ENCODE measurements at regions not wholly inside any gene's neighbourhood (a gene's known extent, or its start where the extent isn't known, plus 50 kb on each side); places are given as distances from the start of the nearest gene placed in this dataset.
"Not testable (repeated sequence)": the region's sequence is repeated elsewhere in the genome, so short reads cannot be mapped to it uniquely, and the experiment has no call there.

GRCh38 chr13:30520571-30520970 is 54.8 kb upstream of the HMGB1 start:
- DNase-seq (ENCODE audit: low spot score) = no peak

- no peak for DNase-seq (ENCODE audit: low spot score)
Measured at GRCh38 chr13:30523211-30523610, 57.5 kb upstream of the HMGB1 start.

GRCh38 chr13:30523817-30524216 is 58.1 kb upstream of the HMGB1 start:
- DNase-seq (ENCODE audit: low spot score) = not testable (repeated sequence)

GRCh38 chr13:30525212-30525611 is 59.5 kb upstream of the HMGB1 start:
- DNase-seq (ENCODE audit: low spot score) = peak; percentile 8

GRCh38 chr13:30526612-30527495 is 61.1 kb upstream of the HMGB1 start:
- peak; percentile 86 for DNase-seq (ENCODE audit: low spot score)

GRCh38 chr13:30529085-30529834 is 63.5 kb upstream of the HMGB1 start:
- no peak for DNase-seq (ENCODE audit: low spot score)

GRCh38 chr13:30535046-30535445 is 69.3 kb upstream of the HMGB1 start:
- no peak for DNase-seq (ENCODE audit: low spot score)

- DNase-seq (ENCODE audit: low spot score) = no peak
Measured at GRCh38 chr13:30545320-30545719, 72.4 kb upstream of the USPL1 start.

GRCh38 chr13:30548046-30548445 is 69.7 kb upstream of the USPL1 start:
- DNase-seq (ENCODE audit: low spot score) = not testable (repeated sequence)

- DNase-seq (ENCODE audit: low spot score) = peak; percentile 30
Measured at GRCh38 chr13:30551189-30551588, 66.5 kb upstream of the USPL1 start.

GRCh38 chr13:30552567-30552966 is 65.2 kb upstream of the USPL1 start:
- DNase-seq (ENCODE audit: low spot score) = no peak

- DNase-seq (ENCODE audit: low spot score) = peak; percentile 73
Measured at GRCh38 chr13:30559274-30559673, 58.4 kb upstream of the USPL1 start.

GRCh38 chr13:30560212-30560611 is 57.5 kb upstream of the USPL1 start:
- DNase-seq (ENCODE audit: low spot score) = no peak

GRCh38 chr13:30561511-30561910 is 56.2 kb upstream of the USPL1 start:
- DNase-seq (ENCODE audit: low spot score) = no peak

- no peak for DNase-seq (ENCODE audit: low spot score)
Measured at GRCh38 chr13:30564489-30564888, 53.2 kb upstream of the USPL1 start.

GRCh38 chr13:30565658-30566057 is 52.1 kb upstream of the USPL1 start:
- DNase-seq (ENCODE audit: low spot score) = no peak

GRCh38 chr13:30567072-30567471 is 50.6 kb upstream of the USPL1 start:
- DNase-seq (ENCODE audit: low spot score) = no peak
